SU-DHL-6 (cell line): ENCODE measurements at regions not wholly inside any gene's neighbourhood (a gene's known extent, or its start where the extent isn't known, plus 50 kb on each side); places are given as distances from the start of the nearest gene placed in this dataset.

Experiments used
- CTCF ChIP-seq: fragments of 200-600 bp; sonication (generic); IDR thresholded peaks from one replicate; pipeline ENCODE4 v1.5.1; 2017; ENCODE audit warnings: antibody characterized with exemption, mild to moderate bottlenecking, low read length, moderate library complexity; ENCODE audit not compliant: insufficient read depth, poor library complexity, severe bottlenecking
- EZH2phosphoT487 ChIP-seq: fragments of 200-600 bp; sonication (generic), shearing (Covaris generic); conservative IDR thresholded peaks from 2 replicates; pipeline ENCODE4 v1.6.1; 2018; ENCODE audit warnings: mild to moderate bottlenecking, antibody characterized with exemption, low read length, moderate library complexity, mixed read lengths

- TF ChIP-seq CTCF = no peak
- TF ChIP-seq EZH2phosphoT487 = no peak
These were observed 521.7 kb downstream of the HINT1 start for GRCh38 chr5:130643321-130643720.
